H1 (cell line): ENCODE measurements at regions not wholly inside any gene's neighbourhood (a gene's known extent, or its start where the extent isn't known, plus 50 kb on each side); places are given as distances from the start of the nearest gene placed in this dataset.

ENCODE experiments used
- CTCF ChIA-PET: fragments of 300-600 bp; sonication (Branson Sonifier 250); formaldehyde crosslinking; loops from one replicate; lab custom pipeline; 2021; ENCODE audit not compliant: partially characterized antibody; lab: Charles Lee
- POLR2A ChIA-PET: fragments of 300-600 bp; sonication (Branson Sonifier 250); formaldehyde crosslinking; loops from one replicate; lab custom pipeline; 2021; ENCODE audit warnings: inconsistent platforms; ENCODE audit not compliant: partially characterized antibody; lab: Charles Lee
- DNase-seq, 2 experiments: peaks; one replicate each; pipeline versions ENCODE4 v3.0.0 to v3.0.0-alpha.2; 2010 to 2022; ENCODE audit warnings: low spot score in 2 of 2, low read depth in 1 of 2, mixed read lengths in 1 of 2
- FAIRE-seq: peaks from 2 replicates; lab custom pipeline; 2011; peaks lifted over from hg19 to GRCh38; lab: Jason Lieb, UNC
- H2AFZ ChIP-seq: 2 replicates; pipeline ENCODE4 v1.8.1; 2012; ENCODE audit warnings: low read length, inconsistent platforms
- H2AK5ac ChIP-seq: 2 replicates; pipeline ENCODE4 v1.6.1; 2013; ENCODE audit warnings: low read depth, low read length
- H2BK120ac ChIP-seq: replicated peaks from 2 replicates; pipeline ENCODE3; 2013; ENCODE audit warnings: low read depth, low read length, inconsistent platforms
- H2BK12ac ChIP-seq: 2 replicates; pipeline ENCODE4 v1.6.1; 2013; ENCODE audit warnings: low read depth, low read length
- H2BK15ac ChIP-seq: 2 replicates; pipeline ENCODE4 v1.6.1; 2013; ENCODE audit warnings: low read length
- H2BK20ac ChIP-seq: 2 replicates; pipeline ENCODE4 v1.6.1; 2013; ENCODE audit warnings: low read length
- H2BK5ac ChIP-seq: 2 replicates; pipeline ENCODE4 v1.6.1; 2013; ENCODE audit warnings: low read depth, low read length
- H3K14ac ChIP-seq: 2 replicates; pipeline ENCODE4 v1.6.1; 2013; ENCODE audit warnings: inconsistent platforms; ENCODE audit not compliant: insufficient read length
- H3K18ac ChIP-seq: 2 replicates; pipeline ENCODE4 v1.6.1; 2013; ENCODE audit warnings: low read length; ENCODE audit errors: extremely low read depth
- H3K23ac ChIP-seq: 2 replicates; pipeline ENCODE4 v1.6.1; 2013; ENCODE audit warnings: inconsistent platforms; ENCODE audit not compliant: insufficient read length
- H3K23me2 ChIP-seq: 2 replicates; pipeline ENCODE4 v1.6.1; 2013; ENCODE audit warnings: low read depth, low read length
- H3K27ac ChIP-seq: 2 replicates; pipeline ENCODE4 v1.6.1; 2011; ENCODE audit warnings: low read depth, low read length, inconsistent platforms
- H3K27me3 ChIP-seq, 4 experiments: replicated peaks in 1 of 4; 1 replicate in 1 of 4; 2 replicates in 3 of 4; pipeline versions ENCODE4 v1.6.1 to v1.8.1; 2011 to 2013; ENCODE audit warnings: low read length in 3 of 4, mild to moderate bottlenecking in 3 of 4, inconsistent platforms in 2 of 4, mixed read lengths in 2 of 4, moderate library complexity in 1 of 4; ENCODE audit not compliant: control insufficient read depth in 3 of 4, insufficient read depth in 3 of 4; ENCODE audit errors: extremely low read depth in 1 of 4
- H3K36me3 ChIP-seq, 4 experiments: 2 replicates each; pipeline versions ENCODE4 v1.6.1 to v1.8.1; 2011 to 2013; ENCODE audit warnings: mild to moderate bottlenecking in 4 of 4, low read length in 3 of 4, moderate library complexity in 2 of 4, control low read depth in 1 of 4, inconsistent platforms in 1 of 4; ENCODE audit not compliant: insufficient read depth in 4 of 4, control insufficient read depth in 2 of 4
- H3K4ac ChIP-seq: replicated peaks from 2 replicates; pipeline ENCODE3; 2013; ENCODE audit warnings: low read length, low read depth, mixed read lengths, inconsistent platforms; ENCODE audit not compliant: insufficient read length
- H3K4me1 ChIP-seq, 4 experiments: replicated peaks in 1 of 4; 1 replicate in 1 of 4; 2 replicates in 3 of 4; pipeline versions ENCODE4 v1.6.1 to v1.8.1; 2011 to 2013; ENCODE audit warnings: low read length in 3 of 4, inconsistent platforms in 2 of 4, mixed read lengths in 1 of 4; ENCODE audit not compliant: insufficient read depth in 4 of 4, control insufficient read depth in 3 of 4
- H3K4me2 ChIP-seq, 2 experiments: 2 replicates each; pipeline versions ENCODE4 v1.6.1 to v1.8.1; 2011 to 2013; ENCODE audit warnings: low read depth in 2 of 2, low read length in 2 of 2, control low read depth in 1 of 2, inconsistent platforms in 1 of 2, mild to moderate bottlenecking in 1 of 2; ENCODE audit not compliant: insufficient read depth in 1 of 2
- H3K4me3 ChIP-seq, 4 experiments: fragments of 200-600, 300-600 bp in 1 of 4; sonication (generic), shearing (Covaris generic), sonication (Bioruptor Twin) in 1 of 4; 2 replicates each; pipeline versions ENCODE4 v1.5.1 to v1.8.1; 2011 to 2016; ENCODE audit warnings: low read length in 4 of 4, low read depth in 3 of 4, control low read depth in 2 of 4, inconsistent platforms in 2 of 4, mild to moderate bottlenecking in 2 of 4, mixed read lengths in 1 of 4, moderate library complexity in 1 of 4; ENCODE audit not compliant: insufficient read depth in 2 of 4; ENCODE audit errors: extremely low read depth in 1 of 4
- H3K56ac ChIP-seq: replicated peaks from 2 replicates; pipeline ENCODE3; 2013; ENCODE audit warnings: low read depth, mild to moderate bottlenecking, mixed read lengths, low read length, inconsistent platforms; ENCODE audit not compliant: insufficient read length
- H3K79me1 ChIP-seq: 2 replicates; pipeline ENCODE4 v1.6.1; 2013; ENCODE audit warnings: low read depth, low read length, control low read depth
- H3K79me2 ChIP-seq, 2 experiments: 2 replicates each; pipeline versions ENCODE4 v1.6.1 to v1.8.1; 2012 to 2013; ENCODE audit warnings: low read length in 2 of 2, mild to moderate bottlenecking in 2 of 2, inconsistent platforms in 1 of 2; ENCODE audit not compliant: insufficient read depth in 2 of 2, control insufficient read depth in 1 of 2
- H3K9ac ChIP-seq, 4 experiments: replicated peaks in 1 of 4; 1 replicate in 1 of 4; 2 replicates in 3 of 4; pipeline versions ENCODE4 v1.6.1 to v1.8.1; 2011 to 2013; ENCODE audit warnings: low read depth in 3 of 4, low read length in 3 of 4, control low read depth in 2 of 4, mild to moderate bottlenecking in 2 of 4, moderate library complexity in 2 of 4, inconsistent platforms in 1 of 4; ENCODE audit errors: extremely low read depth in 1 of 4
- H3K9me3 ChIP-seq, 2 experiments: 2 replicates each; pipeline versions ENCODE4 v1.6.1 to v1.8.1; 2012 to 2013; ENCODE audit warnings: mild to moderate bottlenecking in 2 of 2, moderate library complexity in 2 of 2, control low read depth in 1 of 2, inconsistent platforms in 1 of 2, low read depth in 1 of 2, low read length in 1 of 2, mixed read lengths in 1 of 2; ENCODE audit not compliant: insufficient read depth in 2 of 2
- H4K20me1 ChIP-seq, 2 experiments: replicated peaks in 1 of 2; 2 replicates each; pipeline versions ENCODE3 to v1.8.1; 2011 to 2013; ENCODE audit warnings: inconsistent platforms in 2 of 2, low read length in 2 of 2, mild to moderate bottlenecking in 1 of 2; ENCODE audit not compliant: insufficient read depth in 2 of 2, control insufficient read depth in 1 of 2
- H4K5ac ChIP-seq: 2 replicates; pipeline ENCODE4 v1.6.1; 2013; ENCODE audit warnings: low read length, low read depth, mixed read lengths, inconsistent platforms; ENCODE audit not compliant: insufficient read length
- H4K8ac ChIP-seq: 2 replicates; pipeline ENCODE4 v1.8.0; 2013; ENCODE audit warnings: mild to moderate bottlenecking, moderate library complexity, low read length, inconsistent platforms; ENCODE audit not compliant: insufficient read depth; ENCODE audit errors: extremely low read depth
- H4K91ac ChIP-seq: replicated peaks from 2 replicates; pipeline ENCODE3; 2013; ENCODE audit warnings: low read length, mixed read lengths, inconsistent platforms; ENCODE audit not compliant: insufficient read length
- CBX5 ChIP-seq: fragments of 300-800, 300-1000 bp; sonication (generic); IDR thresholded peaks from 2 replicates; pipeline ENCODE4 v1.7.1; 2016; ENCODE audit warnings: antibody characterized with exemption, low read length, low read depth
- CBX8 ChIP-seq: fragments of 300-800, 300-1000 bp; sonication (generic); IDR thresholded peaks from 2 replicates; pipeline ENCODE4 v1.7.1; 2016; ENCODE audit warnings: low read depth, low read length, borderline replicate concordance
- CHD1 ChIP-seq: IDR thresholded peaks from 2 replicates; pipeline ENCODE4 v1.6.1; 2012; ENCODE audit warnings: low read depth, low read length, improper control_type of control experiment
- CREB1 ChIP-seq: IDR thresholded peaks from 2 replicates; pipeline ENCODE4 v1.6.1; 2012; ENCODE audit warnings: inconsistent platforms
- EP300 ChIP-seq, 2 experiments: IDR thresholded peaks; 1 replicate in 1 of 2; 2 replicates in 1 of 2; pipeline ENCODE4 v1.6.1; 2011 to 2012; ENCODE audit warnings: low read depth in 2 of 2, low read length in 2 of 2, mild to moderate bottlenecking in 2 of 2, borderline replicate concordance in 1 of 2, inconsistent platforms in 1 of 2, moderate library complexity in 1 of 2
- FOSL1 ChIP-seq: IDR thresholded peaks from 2 replicates; pipeline ENCODE4 v1.6.1; 2011; ENCODE audit warnings: mild to moderate bottlenecking, low read depth, low read length, moderate library complexity; ENCODE audit not compliant: insufficient read depth
- KDM1A ChIP-seq: fragments of 200-600, 300-600 bp; sonication (generic); IDR thresholded peaks from 2 replicates; pipeline ENCODE4 v1.7.1; 2016; ENCODE audit warnings: mild to moderate bottlenecking, low read length, borderline replicate concordance
- KDM5A ChIP-seq: fragments of 200-600 bp; IDR thresholded peaks from 2 replicates; pipeline ENCODE4 v1.7.1; 2012; ENCODE audit warnings: mild to moderate bottlenecking, low read length, inconsistent platforms, mixed read lengths
- RBBP5 ChIP-seq: IDR thresholded peaks from 2 replicates; pipeline ENCODE4 v1.7.1; 2012; ENCODE audit warnings: low read depth, mild to moderate bottlenecking, inconsistent platforms, low read length, moderate library complexity, borderline replicate concordance
- SIRT6 ChIP-seq: IDR thresholded peaks from one replicate; pipeline ENCODE4 v1.7.1; 2012; ENCODE audit warnings: low read length, inconsistent platforms
- USF2 ChIP-seq: IDR thresholded peaks from 2 replicates; pipeline ENCODE4 v1.6.1; 2011; ENCODE audit warnings: low read length, improper control_type of control experiment
- WGBS, 2 experiments: shearing (Covaris generic) in 1 of 2; methylation state at CpG; one replicate each; pipeline versions ENCODE4 v1.1.6 to v1.1.7; 2013 to 2015; ENCODE audit warnings: low lambda C conversion rate in 2 of 2, mixed read lengths in 2 of 2, inconsistent platforms in 1 of 2, low coverage in 1 of 2, missing lambda C conversion rate in 1 of 2; ENCODE audit not compliant: insufficient replicate concordance in 2 of 2, insufficient coverage in 1 of 2, insufficient read length in 1 of 2; ENCODE audit errors: extremely low coverage in 1 of 2, missing lambda C conversion rate in 1 of 2; 5-methylcytosine and 5-hydroxymethylcytosine counted together
- TF ChIP-seq, protein P1 (sequence below): IDR thresholded peaks from 2 replicates; pipeline ENCODE4 v1.6.1; 2012; ENCODE audit warnings: low read length, inconsistent platforms

DNA sequence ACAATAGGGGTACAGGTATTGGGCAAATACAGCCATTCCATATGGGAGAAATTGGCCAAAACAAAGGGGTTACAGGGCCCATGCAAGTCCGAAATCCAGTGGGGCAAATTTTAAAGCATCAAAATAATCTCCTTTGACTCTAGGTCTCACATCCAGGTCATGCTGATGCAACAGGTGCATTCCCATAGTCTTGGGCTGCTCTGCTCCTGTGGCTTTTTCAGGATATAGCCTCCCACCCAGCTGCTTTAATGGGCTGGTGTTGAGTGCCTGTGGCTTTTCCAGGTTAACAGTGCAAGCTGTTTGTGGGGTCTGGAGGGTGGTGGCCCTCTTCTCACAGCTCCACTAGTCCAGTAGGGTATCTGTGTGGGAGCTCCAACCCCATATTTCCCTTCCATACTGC lies 607.1 kb downstream of the MEI4 start:
- WGBS, 2 experiments, result no CpG with 5 or more reads among the region's 1 CpG
- no peak overlapping the region for H3K9ac ChIP-seq
- H3K4me2 ChIP-seq, result no peak overlapping the region
- H3K79me1 ChIP-seq, result no peaks in the 10 kb centered on the region
- no peak overlapping the region for H3K4me3 ChIP-seq
- no peak overlapping the region for H3K23ac ChIP-seq
- no peak for DNase-seq
- no peak overlapping the region for H2BK12ac ChIP-seq
- no peaks in the 10 kb centered on the region for H3K27me3 ChIP-seq
- H4K20me1 ChIP-seq, result no peaks in the 10 kb centered on the region
- H2BK15ac ChIP-seq, result no peak overlapping the region
- H3K18ac ChIP-seq, result no peak overlapping the region
- H3K23me2 ChIP-seq, result no peaks in the 10 kb centered on the region
- H4K5ac ChIP-seq, result no peak overlapping the region
- no peak overlapping the region for H2BK120ac ChIP-seq
- H2BK5ac ChIP-seq, result no peak overlapping the region
- H3K4ac ChIP-seq, result no peak overlapping the region
- H4K8ac ChIP-seq, result no peak overlapping the region
- H3K27ac ChIP-seq, result no peak overlapping the region
- no peaks in the 10 kb centered on the region for H3K9me3 ChIP-seq
- FAIRE-seq, result no peak
- H4K91ac ChIP-seq, result no peak overlapping the region
- no peak overlapping the region for H2AFZ ChIP-seq
- no peak overlapping the region for H2BK20ac ChIP-seq
- POLR2A ChIA-PET, result no interaction called here
- CTCF ChIA-PET, result no interaction called here
- H3K36me3 ChIP-seq, result no peaks in the 10 kb centered on the region
- no peak overlapping the region for H3K14ac ChIP-seq
- H3K4me1 ChIP-seq, result no peaks in the 10 kb centered on the region
- H2AK5ac ChIP-seq, result no peak overlapping the region
- H3K56ac ChIP-seq, result no peak overlapping the region
- H3K79me2 ChIP-seq, result no peaks in the 10 kb centered on the region
- TF ChIP-seq CHD1, result no peak
- TF ChIP-seq SIRT6, result no peak
- TF ChIP-seq, protein P1, sequence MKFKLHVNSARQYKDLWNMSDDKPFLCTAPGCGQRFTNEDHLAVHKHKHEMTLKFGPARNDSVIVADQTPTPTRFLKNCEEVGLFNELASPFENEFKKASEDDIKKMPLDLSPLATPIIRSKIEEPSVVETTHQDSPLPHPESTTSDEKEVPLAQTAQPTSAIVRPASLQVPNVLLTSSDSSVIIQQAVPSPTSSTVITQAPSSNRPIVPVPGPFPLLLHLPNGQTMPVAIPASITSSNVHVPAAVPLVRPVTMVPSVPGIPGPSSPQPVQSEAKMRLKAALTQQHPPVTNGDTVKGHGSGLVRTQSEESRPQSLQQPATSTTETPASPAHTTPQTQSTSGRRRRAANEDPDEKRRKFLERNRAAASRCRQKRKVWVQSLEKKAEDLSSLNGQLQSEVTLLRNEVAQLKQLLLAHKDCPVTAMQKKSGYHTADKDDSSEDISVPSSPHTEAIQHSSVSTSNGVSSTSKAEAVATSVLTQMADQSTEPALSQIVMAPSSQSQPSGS, result no peak
- no peak for TF ChIP-seq KDM1A
- TF ChIP-seq CBX5, result no peak
- TF ChIP-seq RBBP5, result no peak
- no peak for TF ChIP-seq FOSL1
- TF ChIP-seq USF2, result no peak
- TF ChIP-seq CBX8, result no peak
- no peak for TF ChIP-seq KDM5A
- TF ChIP-seq EP300 (IDR thresholded peaks at IDR 0.05; ENCODE audit: borderline replicate concordance in 1 of 2, low read depth in 2 of 2, low read length in 2 of 2), result no peak
- no peak for TF ChIP-seq CREB1
